HepG2 (cell line): ENCODE measurements at regions not wholly inside any gene's neighbourhood (a gene's known extent, or its start where the extent isn't known, plus 50 kb on each side); places are given as distances from the start of the nearest gene placed in this dataset.

Source experiments
- ATAC-seq: fragments of 200-7000 bp; cut with Tn5 transposase; 3 replicates; pipeline ENCODE4 v1.9.1; 2020; ENCODE audit warnings: mild to moderate bottlenecking, moderate library complexity
- BruUV-seq: library from RNA; stranded (reverse); fragments of 400-500 nt; replicated peaks from 2 replicates; lab custom pipeline; 2021; lab: Mats Ljungman, UMichigan
- CTCF ChIA-PET: fragments of 300-600 bp; formaldehyde crosslinking; extraction: SDS; loops from one replicate; lab custom pipeline; 2021; ENCODE audit warnings: low total read pairs, inconsistent platforms, low intra/inter-chr PET ratio; lab: Yijun Ruan, JAX
- POLR2A ChIA-PET: fragments of 350-600 bp; sonication (Branson Sonifier 250); formaldehyde crosslinking; loops from one replicate; lab custom pipeline; 2020; ENCODE audit warnings: antibody characterized with exemption, inconsistent platforms; lab: Yijun Ruan, JAX
- DNase-seq: peaks from one replicate; pipeline ENCODE4 v3.0.0-alpha.2; 2015; ENCODE audit warnings: low spot score
- FAIRE-seq: peaks from 3 replicates; lab custom pipeline; 2011; peaks lifted over from hg19 to GRCh38; lab: Jason Lieb, UNC
- H2AFZ ChIP-seq: one replicate; pipeline ENCODE4 v1.6.1; 2011; ENCODE audit warnings: low read length, inconsistent platforms
- H3K27ac ChIP-seq: fragments of 300-600 bp; 3 replicates; pipeline ENCODE4 v1.8.0; 2011; ENCODE audit warnings: mixed run types, mild to moderate bottlenecking, mixed read lengths, low read length, inconsistent platforms; ENCODE audit not compliant: insufficient read depth; ENCODE audit errors: extremely low read length
- H3K27me3 ChIP-seq, 2 experiments: fragments of 200-600 bp in 1 of 2; 2 replicates in 1 of 2; 3 replicates in 1 of 2; pipeline versions ENCODE4 v1.6.0 to v1.8.0; 2011; ENCODE audit warnings: low read length in 2 of 2, mild to moderate bottlenecking in 2 of 2, moderate library complexity in 2 of 2, inconsistent platforms in 1 of 2; ENCODE audit not compliant: insufficient read depth in 2 of 2, control insufficient read depth in 1 of 2
- H3K36me3 ChIP-seq, 2 experiments: fragments of 200-600 bp in 1 of 2; replicated peaks in 1 of 2; 2 replicates in 1 of 2; 3 replicates in 1 of 2; pipeline versions ENCODE4 v1.5.1 to v1.8.0; 2011; ENCODE audit warnings: low read length in 2 of 2, inconsistent platforms in 1 of 2; ENCODE audit not compliant: insufficient read depth in 2 of 2, control insufficient read depth in 1 of 2
- H3K4me1 ChIP-seq: 2 replicates; pipeline ENCODE4 v1.5.1; 2012; ENCODE audit warnings: low read length, inconsistent platforms; ENCODE audit not compliant: insufficient read depth
- H3K4me2 ChIP-seq: 2 replicates; pipeline ENCODE4 v1.6.0; 2011; ENCODE audit warnings: low read depth, low read length, inconsistent platforms
- H3K4me3 ChIP-seq, 3 experiments: fragments of 200-600 bp in 1 of 3; sonication (generic), shearing (Covaris generic) in 1 of 3; replicated peaks in 1 of 3; 2 replicates each; pipeline ENCODE4 v1.5.1; 2011 to 2016; ENCODE audit warnings: low read length in 3 of 3, inconsistent platforms in 2 of 3, low read depth in 2 of 3, mild to moderate bottlenecking in 2 of 3, control low read depth in 1 of 3, mixed read lengths in 1 of 3; ENCODE audit not compliant: insufficient read depth in 1 of 3
- H3K79me2 ChIP-seq: one replicate; pipeline ENCODE4 v1.6.1; 2011; ENCODE audit warnings: low read length, inconsistent platforms; ENCODE audit not compliant: insufficient read depth
- H3K9ac ChIP-seq: 2 replicates; pipeline ENCODE4 v1.6.0; 2011; ENCODE audit warnings: mild to moderate bottlenecking, low read depth, low read length, inconsistent platforms; ENCODE audit not compliant: insufficient read depth
- H3K9me3 ChIP-seq: 2 replicates; pipeline ENCODE4 v1.5.1; 2012; ENCODE audit warnings: mild to moderate bottlenecking, low read length
- H4K20me1 ChIP-seq: 2 replicates; pipeline ENCODE4 v1.6.0; 2011; ENCODE audit warnings: inconsistent platforms, mild to moderate bottlenecking, low read length, moderate library complexity; ENCODE audit not compliant: insufficient read depth
- E2F2 ChIP-seq: sonication (generic); formaldehyde crosslinking; IDR thresholded peaks from 2 replicates; pipeline ENCODE4 v1.4.0; 2020; ENCODE audit warnings: missing genetic modification reagents, borderline replicate concordance
- ETV5 ChIP-seq: IDR thresholded peaks from 2 replicates; pipeline ENCODE4 v1.6.1; 2018; ENCODE audit warnings: missing biosample characterization, missing genetic modification reagents, inconsistent platforms, borderline replicate concordance
- HDAC6 ChIP-seq: fragments of 200-600 bp; sonication (generic); IDR thresholded peaks from 2 replicates; pipeline ENCODE4 v1.7.0; 2017; ENCODE audit warnings: mild to moderate bottlenecking, antibody characterized with exemption, low read length, low read depth
- HIC2 ChIP-seq: sonication (generic); formaldehyde crosslinking; IDR thresholded peaks from 2 replicates; pipeline ENCODE4 v1.9.0; 2022; ENCODE audit warnings: low read depth, missing genetic modification reagents
- HNRNPUL1 ChIP-seq: fragments of 200-400 bp; formaldehyde crosslinking; IDR thresholded peaks from 2 replicates; pipeline ENCODE4 v1.6.1; 2017; ENCODE audit warnings: low read depth, mild to moderate bottlenecking, low read length, moderate library complexity
- HOXA3 ChIP-seq: sonication (generic); formaldehyde crosslinking; IDR thresholded peaks from 2 replicates; pipeline ENCODE4 v1.5.0; 2020; ENCODE audit warnings: missing genetic modification reagents
- NR0B2 ChIP-seq: sonication (generic); formaldehyde crosslinking; IDR thresholded peaks from 2 replicates; pipeline ENCODE4 v1.4.0; 2020; ENCODE audit warnings: mild to moderate bottlenecking, missing genetic modification reagents
- TBP ChIP-seq: sonication (generic); formaldehyde crosslinking; IDR thresholded peaks from 2 replicates; pipeline ENCODE4 v1.5.0; 2020; ENCODE audit warnings: missing genetic modification reagents
- ZBTB42 ChIP-seq: sonication (generic); formaldehyde crosslinking; IDR thresholded peaks from 2 replicates; pipeline ENCODE4 v1.5.0; 2020; ENCODE audit warnings: mild to moderate bottlenecking, missing genetic modification reagents
- ZFX ChIP-seq: sonication (generic); formaldehyde crosslinking; IDR thresholded peaks from 2 replicates; pipeline ENCODE4 v1.4.0; 2020; ENCODE audit warnings: mild to moderate bottlenecking, low read depth, missing genetic modification reagents, moderate library complexity
- ZNF224 ChIP-seq: sonication (generic); formaldehyde crosslinking; IDR thresholded peaks from 2 replicates; pipeline ENCODE4 v1.5.0; 2020; ENCODE audit warnings: mild to moderate bottlenecking, missing genetic modification reagents
- ZNF513 ChIP-seq: sonication (generic); formaldehyde crosslinking; conservative IDR thresholded peaks from 2 replicates; pipeline ENCODE4 v1.5.0; 2020; ENCODE audit warnings: missing genetic modification reagents
- ZNF703 ChIP-seq: sonication (generic); formaldehyde crosslinking; IDR thresholded peaks from 2 replicates; pipeline ENCODE4 v1.5.1; 2020; ENCODE audit warnings: missing genetic modification reagents, mild to moderate bottlenecking, moderate library complexity, borderline replicate concordance
- ZNF841 ChIP-seq: sonication (generic); formaldehyde crosslinking; IDR thresholded peaks from 2 replicates; pipeline ENCODE4 v1.8.1; 2023; ENCODE audit warnings: missing genetic modification reagents, borderline replicate concordance
- WGBS: methylation state at CpG from one replicate; pipeline ENCODE4 v1.1.6; 2017; ENCODE audit warnings: low lambda C conversion rate; 5-methylcytosine and 5-hydroxymethylcytosine counted together
- in situ Hi-C: cut with HindIII; loops from 2 replicates; pipeline ENCODE4 v1.10.0; 2017; ENCODE audit warnings: low pct_unique_long_range_greater_than_20kb; ENCODE audit not compliant: extremely low pct_ligation_motif_present
- intact Hi-C: fragments of 100-400 bp; cut with micrococcal nuclease; formaldehyde crosslinking; loops from one replicate; pipeline ENCODE4 v1.10.0; 2022; ENCODE audit not compliant: unreplicated experiment

- no peak for TF ChIP-seq NR0B2
- no peak for TF ChIP-seq ETV5
- TF ChIP-seq HIC2 (CRISPR knock-in tag) = no peak
- no peak for TF ChIP-seq ZBTB42 (CRISPR knock-in tag)
- TF ChIP-seq TBP (CRISPR knock-in tag) = no peak
- TF ChIP-seq HDAC6 = no peak
- no peak for TF ChIP-seq ZNF513
- TF ChIP-seq, all 625 proteins: peak for 0
Observed at GRCh38 chr5:174828804-174829510, 104.6 kb downstream of the MSX2 start (continued).

GRCh38 chr5:174827558-174827957 is 103.2 kb downstream of the MSX2 start:
- Histone ChIP-seq H3K79me2 (no peaks in the 10 kb centered on the region), H3K4me2 (no peak overlapping the region), H3K36me3 (no peaks in the 10 kb centered on the region), H3K4me1 (no peaks in the 10 kb centered on the region), H3K4me3 (no peak overlapping the region), H3K27ac (no peak overlapping the region), H3K27me3 (peaks cover 0 to 24% of the 10 kb centered on the region in 2 experiments; a peak in 2 of 5 replicates), H3K9me3 (no peaks in the 10 kb centered on the region), H2AFZ (no peak overlapping the region), H4K20me1 (no peaks in the 10 kb centered on the region), H3K9ac (no peak overlapping the region)
- POLR2A ChIA-PET = no interaction called here
- TF ChIP-seq E2F2 (CRISPR knock-in tag) = no peak
- no peak for TF ChIP-seq ZNF703
- no peak for TF ChIP-seq ZNF841 (CRISPR knock-in tag)
- no peak for TF ChIP-seq ZFX (CRISPR knock-in tag)
- TF ChIP-seq ZNF224 (CRISPR knock-in tag) = no peak
- TF ChIP-seq HOXA3 (CRISPR knock-in tag) = no peak
- no peak for TF ChIP-seq HNRNPUL1
- intact Hi-C loops (no loop called here), in situ Hi-C loops (no loop called here)
- no peak for DNase-seq
- ATAC-seq = no peak
- CTCF ChIA-PET = no interaction called here
- BruUV-seq = no TSS peak
- WGBS = 25% methylated on average over 6 of the region's 6 CpGs
- FAIRE-seq = no peak
